ENCODE measurements at regions not wholly inside any gene's neighbourhood (a gene's known extent, or its start where the extent isn't known, plus 50 kb on each side); places are given as distances from the start of the nearest gene placed in this dataset.

DNA sequence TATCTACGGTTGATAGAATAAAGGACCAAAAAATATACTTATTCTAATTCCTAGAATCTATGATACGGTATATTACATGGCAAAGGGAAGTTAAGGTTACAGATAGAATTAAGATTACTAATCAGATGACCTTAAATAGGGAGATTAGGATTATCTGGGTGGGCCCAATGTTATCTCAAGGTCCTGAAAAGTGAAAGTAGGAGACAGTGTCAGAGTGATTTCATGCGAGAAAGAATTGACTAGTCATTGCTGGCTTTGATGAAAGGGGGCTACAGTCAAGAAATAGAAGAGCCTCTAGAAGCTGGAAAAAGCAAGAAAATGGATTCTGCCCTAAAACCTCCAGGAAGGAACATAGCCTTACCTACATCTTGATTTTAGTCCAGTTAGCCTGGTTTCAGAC is 176.9 kb upstream of the PPP1R2C start:
- no peak for TF ChIP-seq EZH2 (IDR thresholded peaks at IDR 0.05; ENCODE audit: borderline replicate concordance, low read depth, low read length, severe bottlenecking)
- TF ChIP-seq, protein P1, sequence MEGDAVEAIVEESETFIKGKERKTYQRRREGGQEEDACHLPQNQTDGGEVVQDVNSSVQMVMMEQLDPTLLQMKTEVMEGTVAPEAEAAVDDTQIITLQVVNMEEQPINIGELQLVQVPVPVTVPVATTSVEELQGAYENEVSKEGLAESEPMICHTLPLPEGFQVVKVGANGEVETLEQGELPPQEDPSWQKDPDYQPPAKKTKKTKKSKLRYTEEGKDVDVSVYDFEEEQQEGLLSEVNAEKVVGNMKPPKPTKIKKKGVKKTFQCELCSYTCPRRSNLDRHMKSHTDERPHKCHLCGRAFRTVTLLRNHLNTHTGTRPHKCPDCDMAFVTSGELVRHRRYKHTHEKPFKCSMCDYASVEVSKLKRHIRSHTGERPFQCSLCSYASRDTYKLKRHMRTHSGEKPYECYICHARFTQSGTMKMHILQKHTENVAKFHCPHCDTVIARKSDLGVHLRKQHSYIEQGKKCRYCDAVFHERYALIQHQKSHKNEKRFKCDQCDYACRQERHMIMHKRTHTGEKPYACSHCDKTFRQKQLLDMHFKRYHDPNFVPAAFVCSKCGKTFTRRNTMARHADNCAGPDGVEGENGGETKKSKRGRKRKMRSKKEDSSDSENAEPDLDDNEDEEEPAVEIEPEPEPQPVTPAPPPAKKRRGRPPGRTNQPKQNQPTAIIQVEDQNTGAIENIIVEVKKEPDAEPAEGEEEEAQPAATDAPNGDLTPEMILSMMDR (IDR thresholded peaks at IDR 0.05; ENCODE audit: borderline replicate concordance, extremely low read depth, low read length, poor library complexity, severe bottlenecking): no peak
